ENCODE measurements at regions not wholly inside any gene's neighbourhood (a gene's known extent, or its start where the extent isn't known, plus 50 kb on each side); places are given as distances from the start of the nearest gene placed in this dataset.

GRCh38 chr18:61710082-61710620 is 182.7 kb downstream of the RNF152 start:
- no peaks in the 10 kb centered on the region for H4K20me1 ChIP-seq (ENCODE audit: insufficient read depth, low read length)
- no peak overlapping the region for H3K4me3 ChIP-seq (ENCODE audit: low read depth in 1 of 2, low read length in 2 of 2)
- no peaks in the 10 kb centered on the region for H3K36me3 ChIP-seq (ENCODE audit: insufficient read depth, low read length)
- H3K4me1 ChIP-seq (ENCODE audit: insufficient read depth, low read length): peaks cover 5% of the 10 kb centered on the region; the same call in 1 of the 2 replicates
- no peak overlapping the region for H3K4me2 ChIP-seq (ENCODE audit: insufficient read depth, low read length)
- no peaks in the 10 kb centered on the region for H3K27me3 ChIP-seq (ENCODE audit: insufficient read depth, low read length, poor library complexity)
- H3K9me3 ChIP-seq (ENCODE audit: insufficient read depth, low read length, severe bottlenecking): peaks cover 18% of the 10 kb centered on the region
- no peak overlapping the region for H3K27ac ChIP-seq (ENCODE audit: low read length)
- no peak for ATAC-seq (ENCODE audit: insufficient read depth, low read depth)
- DNase-seq: no peak
- H3K79me2 ChIP-seq (ENCODE audit: insufficient read depth, low read length): no peaks in the 10 kb centered on the region
- TF ChIP-seq EZH2 (IDR thresholded peaks at IDR 0.05; ENCODE audit: borderline replicate concordance, low read depth, low read length, severe bottlenecking) (no peak), CTCF (IDR thresholded peaks at IDR 0.05; ENCODE audit: borderline replicate concordance, extremely low read depth, low read length, poor library complexity, severe bottlenecking) (no peak)
- H2AFZ ChIP-seq (ENCODE audit: low read depth, low read length): no peak overlapping the region
- H3K9ac ChIP-seq (ENCODE audit: low read depth, low read length): no peak overlapping the region

GRCh38 chr18:61706276-61706915 is 186.4 kb downstream of the RNF152 start:
- no peaks in the 10 kb centered on the region for H3K4me1 ChIP-seq (ENCODE audit: insufficient read depth, low read length)
- TF ChIP-seq EZH2 (IDR thresholded peaks at IDR 0.05; ENCODE audit: borderline replicate concordance, low read depth, low read length, severe bottlenecking): no peak
- TF ChIP-seq CTCF (IDR thresholded peaks at IDR 0.05; ENCODE audit: borderline replicate concordance, extremely low read depth, low read length, poor library complexity, severe bottlenecking): no peak
- no peak for DNase-seq

GRCh38 chr18:61703508-61703907 is 189.3 kb downstream of the RNF152 start:
- H3K4me1 ChIP-seq (ENCODE audit: insufficient read depth, low read length): no peaks in the 10 kb centered on the region
- H4K20me1 ChIP-seq (ENCODE audit: insufficient read depth, low read length): no peaks in the 10 kb centered on the region
- H3K79me2 ChIP-seq (ENCODE audit: insufficient read depth, low read length): no peaks in the 10 kb centered on the region
- TF ChIP-seq EZH2 (IDR thresholded peaks at IDR 0.05; ENCODE audit: borderline replicate concordance, low read depth, low read length, severe bottlenecking): no peak
- TF ChIP-seq CTCF (IDR thresholded peaks at IDR 0.05; ENCODE audit: borderline replicate concordance, extremely low read depth, low read length, poor library complexity, severe bottlenecking): no peak
- H3K9me3 ChIP-seq (ENCODE audit: insufficient read depth, low read length, severe bottlenecking): peaks cover under 1% of the 10 kb centered on the region
- no peak for ATAC-seq (ENCODE audit: insufficient read depth, low read depth)
- no peak overlapping the region for H2AFZ ChIP-seq (ENCODE audit: low read depth, low read length)
- DNase-seq: no peak
- no peaks in the 10 kb centered on the region for H3K36me3 ChIP-seq (ENCODE audit: insufficient read depth, low read length)
- H3K27me3 ChIP-seq (ENCODE audit: insufficient read depth, low read length, poor library complexity): no peaks in the 10 kb centered on the region
- no peak overlapping the region for H3K9ac ChIP-seq (ENCODE audit: low read depth, low read length)
- H3K27ac ChIP-seq (ENCODE audit: low read length): no peak overlapping the region
- no peak overlapping the region for H3K4me2 ChIP-seq (ENCODE audit: insufficient read depth, low read length)
- no peak overlapping the region for H3K4me3 ChIP-seq (ENCODE audit: low read depth in 1 of 2, low read length in 2 of 2)

More at GRCh38 chr18:61706276-61706915, 186.4 kb downstream of the RNF152 start:
- Histone ChIP-seq H3K4me2 (ENCODE audit: insufficient read depth, low read length) (no peak overlapping the region), H4K20me1 (ENCODE audit: insufficient read depth, low read length) (no peaks in the 10 kb centered on the region), H3K9ac (ENCODE audit: low read depth, low read length) (no peak overlapping the region), H3K9me3 (ENCODE audit: insufficient read depth, low read length, severe bottlenecking) (peaks cover 18% of the 10 kb centered on the region), H3K27me3 (ENCODE audit: insufficient read depth, low read length, poor library complexity) (no peaks in the 10 kb centered on the region), H3K27ac (ENCODE audit: low read length) (no peak overlapping the region), H2AFZ (ENCODE audit: low read depth, low read length) (no peak overlapping the region), H3K36me3 (ENCODE audit: insufficient read depth, low read length) (no peaks in the 10 kb centered on the region), H3K4me3 (ENCODE audit: low read depth in 1 of 2, low read length in 2 of 2) (no peak overlapping the region), H3K79me2 (ENCODE audit: insufficient read depth, low read length) (no peaks in the 10 kb centered on the region)
- no peak for ATAC-seq (ENCODE audit: insufficient read depth, low read depth)

Data from DND-41 (cell line).